IMR-90 (cell line): ENCODE measurements at regions not wholly inside any gene's neighbourhood (a gene's known extent, or its start where the extent isn't known, plus 50 kb on each side); places are given as distances from the start of the nearest gene placed in this dataset.
"Not testable (repeated sequence)": the region's sequence is repeated elsewhere in the genome, so short reads cannot be mapped to it uniquely, and the experiment has no call there.

Experiments
- CEBPB ChIP-seq: IDR thresholded peaks from 2 replicates; pipeline ENCODE4 v1.6.1; 2012; ENCODE audit warnings: low read depth, low read length, improper control_type of control experiment
- CTCF ChIP-seq: conservative IDR thresholded peaks from 2 replicates; pipeline ENCODE4 v1.5.1; 2012; ENCODE audit warnings: mild to moderate bottlenecking, low read depth, low read length, improper control_type of control experiment
- ELK1 ChIP-seq: fragments of 150-350 bp; IDR thresholded peaks from 2 replicates; pipeline ENCODE4 v1.6.1; 2016; ENCODE audit warnings: low read depth, mild to moderate bottlenecking, low read length, moderate library complexity, borderline replicate concordance
- FOS ChIP-seq: fragments of 150-350 bp; IDR thresholded peaks from 2 replicates; pipeline ENCODE4 v1.6.1; 2016; ENCODE audit warnings: low read depth, low read length
- MXI1 ChIP-seq: IDR thresholded peaks from 2 replicates; pipeline ENCODE4 v1.6.1; 2012; ENCODE audit warnings: low read depth, mild to moderate bottlenecking, low read length, moderate library complexity, borderline replicate concordance
- POLR2A ChIP-seq: IDR thresholded peaks from 2 replicates; pipeline ENCODE4 v1.6.1; 2012; ENCODE audit warnings: mild to moderate bottlenecking, low read depth, low read length
- RAD21 ChIP-seq: IDR thresholded peaks from 2 replicates; pipeline ENCODE4 v1.6.1; 2012; ENCODE audit warnings: low read length, improper control_type of control experiment
- RCOR1 ChIP-seq: IDR thresholded peaks from 2 replicates; pipeline ENCODE4 v1.6.1; 2012; ENCODE audit warnings: mild to moderate bottlenecking, low read length, improper control_type of control experiment; ENCODE audit not compliant: insufficient replicate concordance
- RFX5 ChIP-seq: IDR thresholded peaks from 2 replicates; pipeline ENCODE4 v1.8.0; 2012; ENCODE audit warnings: low read depth, mild to moderate bottlenecking, low read length, moderate library complexity
- SMC3 ChIP-seq: fragments of 150-350 bp; IDR thresholded peaks from 2 replicates; pipeline ENCODE4 v1.6.1; 2016; ENCODE audit warnings: low read depth, mild to moderate bottlenecking, antibody characterized with exemption, low read length, moderate library complexity
- USF2 ChIP-seq: fragments of 150-350 bp; IDR thresholded peaks from 2 replicates; pipeline ENCODE4 v1.6.1; 2017; ENCODE audit warnings: mild to moderate bottlenecking, antibody characterized with exemption, low read length, low read depth

- not testable (repeated sequence) for TF ChIP-seq CTCF, CEBPB, ELK1, POLR2A, SMC3, RAD21, MXI1, RFX5, RCOR1, USF2, FOS
Measured at GRCh38 chr20:54782758-54783157, 307.4 kb downstream of the DOK5 start.
